DMS53 treated with DMSO at 0.1 percent for 48 hours (cell line): ENCODE measurements at regions not wholly inside any gene's neighbourhood (a gene's known extent, or its start where the extent isn't known, plus 50 kb on each side); places are given as distances from the start of the nearest gene placed in this dataset.

Experiments
- DNase-seq: peaks from one replicate; lab custom pipeline; 2025; ENCODE audit not compliant: unreplicated experiment; lab: John Stamatoyannopoulos, UW

GRCh38 chr12:124448241-124448954, 119.0 kb downstream of the NCOR2 start:
- DNase-seq, result no peak

GRCh38 chr12:124446364-124446763, 121.0 kb downstream of the NCOR2 start:
- no peak for DNase-seq

GRCh38 chr12:124445826-124446225, 121.6 kb downstream of the NCOR2 start:
- DNase-seq, result no peak

- no peak for DNase-seq
These were observed 122.2 kb downstream of the NCOR2 start for GRCh38 chr12:124445121-124445718.

GRCh38 chr12:124443931-124444712, 123.3 kb downstream of the NCOR2 start:
- DNase-seq, result no peak

- DNase-seq, result no peak
These were observed 124.5 kb downstream of the NCOR2 start for GRCh38 chr12:124442772-124443445.

- DNase-seq, result no peak
These were observed 125.1 kb downstream of the NCOR2 start for GRCh38 chr12:124442281-124442680.

GRCh38 chr12:124441443-124442194, 125.8 kb downstream of the NCOR2 start:
- no peak for DNase-seq

GRCh38 chr12:124440841-124441381, 126.5 kb downstream of the NCOR2 start:
- DNase-seq, result no peak

- no peak for DNase-seq
These were observed 127.3 kb downstream of the NCOR2 start for GRCh38 chr12:124440031-124440626.

GRCh38 chr12:124438437-124439056, 128.9 kb downstream of the NCOR2 start:
- no peak for DNase-seq

GRCh38 chr12:124437617-124438436, 129.6 kb downstream of the NCOR2 start:
- no peak for DNase-seq

GRCh38 chr12:124437121-124437520, 130.3 kb downstream of the NCOR2 start:
- DNase-seq, result no peak

- no peak for DNase-seq
These were observed 131.0 kb downstream of the NCOR2 start for GRCh38 chr12:124436366-124436765.

GRCh38 chr12:124435806-124436345, 131.5 kb downstream of the NCOR2 start:
- DNase-seq, result no peak

- DNase-seq, result no peak
These were observed 132.2 kb downstream of the NCOR2 start for GRCh38 chr12:124434951-124435805.

GRCh38 chr12:124434354-124434753, 133.1 kb downstream of the NCOR2 start:
- DNase-seq, result no peak

GRCh38 chr12:124433879-124434278, 133.5 kb downstream of the NCOR2 start:
- no peak for DNase-seq
